ENCODE measurements at regions not wholly inside any gene's neighbourhood (a gene's known extent, or its start where the extent isn't known, plus 50 kb on each side); places are given as distances from the start of the nearest gene placed in this dataset.

GRCh38 chr2:49286045-49286444 is 131.7 kb upstream of the FSHR start:
- TF ChIP-seq CTCF (IDR thresholded peaks at IDR 0.05) (no peak), POLR2A (IDR thresholded peaks at IDR 0.05) (no peak)
